Mucosa of descending colon (tissue), 3 donors: ENCODE measurements at regions not wholly inside any gene's neighbourhood (a gene's known extent, or its start where the extent isn't known, plus 50 kb on each side); places are given as distances from the start of the nearest gene placed in this dataset.

Experiments used
- ATAC-seq: fragments of 200-7000 bp; cut with Tn5 transposase; one replicate; pipeline ENCODE4 v1.9.1; 2020; ENCODE audit warnings: mild to moderate bottlenecking, moderate library complexity
- DNase-seq, 3 donors: peaks; one replicate each; pipeline ENCODE4 v3.0.0-alpha.2; 2020
- H3K36me3 ChIP-seq: fragments of 200-600 bp; one replicate; pipeline ENCODE4 v1.8.0; 2021; ENCODE audit warnings: low read depth, mild to moderate bottlenecking
- H3K4me1 ChIP-seq: fragments of 200-600 bp; one replicate; pipeline ENCODE4 v1.8.0; 2021; ENCODE audit warnings: low read depth, mild to moderate bottlenecking
- H3K4me3 ChIP-seq: fragments of 200-600 bp; one replicate; pipeline ENCODE4 v1.8.0; 2021; ENCODE audit warnings: mild to moderate bottlenecking
- H3K9me3 ChIP-seq: fragments of 200-600 bp; one replicate; pipeline ENCODE4 v1.8.0; 2021; ENCODE audit warnings: mild to moderate bottlenecking
- intact Hi-C, 2 donors: fragments of 100-400 bp; cut with DNase I in 1 of 2; cut with micrococcal nuclease in 1 of 2; formaldehyde crosslinking; loops; one replicate each; pipeline versions ENCODE4 v1.11.0 to v1.11.1; 2022; cut with DNase I, micrococcal nuclease
- TF ChIP-seq, protein P1 (sequence below): fragments of 200-600 bp; IDR thresholded peaks from one replicate; pipeline ENCODE4 v1.8.0; 2022; ENCODE audit warnings: antibody characterized with exemption, mild to moderate bottlenecking
- donor health status: DM: no; HTN: no; CAD: no; lungs with moderate emphysema.
- donor health status: DM: no; HTN: no; CAD: no.
- donor health status: DM: no; HTN: yes; CAD: no.

GRCh38 chr7:46566097-46566774 is 645.2 kb upstream of the IGFBP3 start:
- Histone ChIP-seq H3K9me3 (no peaks in the 10 kb centered on the region), H3K36me3 (no peaks in the 10 kb centered on the region), H3K4me1 (peaks cover 19% of the 10 kb centered on the region), H3K4me3 (no peak overlapping the region)
- intact Hi-C loops: no loop called here
- no peak for ATAC-seq
- TF ChIP-seq, protein P1, sequence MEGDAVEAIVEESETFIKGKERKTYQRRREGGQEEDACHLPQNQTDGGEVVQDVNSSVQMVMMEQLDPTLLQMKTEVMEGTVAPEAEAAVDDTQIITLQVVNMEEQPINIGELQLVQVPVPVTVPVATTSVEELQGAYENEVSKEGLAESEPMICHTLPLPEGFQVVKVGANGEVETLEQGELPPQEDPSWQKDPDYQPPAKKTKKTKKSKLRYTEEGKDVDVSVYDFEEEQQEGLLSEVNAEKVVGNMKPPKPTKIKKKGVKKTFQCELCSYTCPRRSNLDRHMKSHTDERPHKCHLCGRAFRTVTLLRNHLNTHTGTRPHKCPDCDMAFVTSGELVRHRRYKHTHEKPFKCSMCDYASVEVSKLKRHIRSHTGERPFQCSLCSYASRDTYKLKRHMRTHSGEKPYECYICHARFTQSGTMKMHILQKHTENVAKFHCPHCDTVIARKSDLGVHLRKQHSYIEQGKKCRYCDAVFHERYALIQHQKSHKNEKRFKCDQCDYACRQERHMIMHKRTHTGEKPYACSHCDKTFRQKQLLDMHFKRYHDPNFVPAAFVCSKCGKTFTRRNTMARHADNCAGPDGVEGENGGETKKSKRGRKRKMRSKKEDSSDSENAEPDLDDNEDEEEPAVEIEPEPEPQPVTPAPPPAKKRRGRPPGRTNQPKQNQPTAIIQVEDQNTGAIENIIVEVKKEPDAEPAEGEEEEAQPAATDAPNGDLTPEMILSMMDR: no peak
- DNase-seq: no peak

DNA sequence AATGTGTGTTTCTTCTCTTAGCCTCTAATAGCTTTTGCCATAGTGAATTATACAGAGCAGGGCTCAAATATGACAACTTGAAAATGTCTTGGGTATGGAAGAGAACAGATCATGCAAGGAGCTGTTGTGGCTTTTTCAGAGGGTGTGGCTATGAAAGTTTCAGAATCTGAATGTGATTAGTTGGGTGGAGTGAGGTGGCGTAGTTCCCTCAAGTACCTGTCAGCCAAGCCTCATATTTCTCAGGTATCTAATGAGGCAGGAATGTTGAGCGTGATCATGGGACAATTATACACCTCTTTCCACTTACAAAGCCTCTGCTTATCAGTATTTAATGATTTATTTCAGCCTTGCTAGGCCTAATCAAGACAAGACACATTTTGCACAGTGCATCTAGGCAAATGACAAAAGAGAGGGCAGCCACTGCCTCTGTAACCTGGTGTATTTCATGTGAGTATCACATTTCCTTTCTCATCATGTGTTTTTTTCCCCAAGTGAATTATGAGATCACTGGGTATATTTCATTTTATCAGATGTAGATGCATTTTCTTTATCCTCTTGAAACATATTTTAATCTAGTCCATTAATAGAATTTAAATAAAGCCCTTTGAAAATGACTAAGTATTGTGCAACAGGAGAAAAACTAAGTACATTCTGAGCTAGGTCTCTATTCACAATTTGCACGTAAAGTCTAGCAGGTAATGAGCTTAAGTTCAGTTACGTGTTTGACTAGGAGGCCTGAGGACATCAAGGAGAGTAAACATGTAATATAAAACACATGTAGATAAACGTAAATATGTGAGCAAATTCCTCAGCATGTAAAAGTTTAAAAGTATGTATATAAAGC is 644.4 kb upstream of the IGFBP3 start:
- no peaks in the 10 kb centered on the region for H3K9me3 ChIP-seq
- peaks cover 19% of the 10 kb centered on the region for H3K4me1 ChIP-seq
- H3K36me3 ChIP-seq: no peaks in the 10 kb centered on the region
- ATAC-seq (peak; percentile 56), DNase-seq (peak in 1 of 3 donors; percentile 24)
- intact Hi-C loops: no loop called here
- no peak overlapping the region for H3K4me3 ChIP-seq
- TF ChIP-seq, protein P1: no peak

DNA sequence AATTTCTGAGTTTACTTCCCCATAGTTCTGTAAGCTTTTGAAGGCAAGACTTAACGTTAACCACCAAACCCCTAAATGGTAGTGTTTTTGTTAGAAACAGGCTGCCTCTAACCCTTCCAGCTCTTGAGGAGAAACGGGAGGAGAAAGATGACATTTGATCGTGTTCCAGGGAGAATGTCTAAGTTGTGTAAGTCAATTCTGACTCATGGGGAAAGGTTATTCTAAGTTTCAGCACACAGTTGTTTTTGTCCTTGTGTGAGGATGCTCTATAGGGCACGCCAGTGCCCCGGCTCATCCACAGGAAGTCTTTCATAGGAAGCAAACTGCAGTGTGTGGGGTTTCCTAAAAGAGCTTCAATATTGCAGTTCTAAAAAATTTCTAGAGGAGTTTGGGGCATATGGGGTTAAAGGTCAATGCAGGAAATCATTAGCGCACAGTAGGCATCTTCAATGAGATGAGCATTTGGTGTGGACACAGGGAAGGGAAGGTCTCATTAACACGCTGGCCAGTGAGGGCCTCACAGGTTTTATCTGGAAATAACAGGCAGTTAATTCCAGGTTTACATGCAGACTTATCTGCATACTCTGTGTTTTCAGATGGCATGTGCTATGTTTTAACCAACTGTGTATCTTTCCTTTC is 638.2 kb upstream of the IGFBP3 start:
- no peaks in the 10 kb centered on the region for H3K36me3 ChIP-seq
- intact Hi-C loops: no loop called here
- DNase-seq (no peak), ATAC-seq (no peak)
- H3K4me1 ChIP-seq: peaks cover 8% of the 10 kb centered on the region
- H3K9me3 ChIP-seq: no peaks in the 10 kb centered on the region
- TF ChIP-seq, protein P1: no peak
- no peak overlapping the region for H3K4me3 ChIP-seq

DNA sequence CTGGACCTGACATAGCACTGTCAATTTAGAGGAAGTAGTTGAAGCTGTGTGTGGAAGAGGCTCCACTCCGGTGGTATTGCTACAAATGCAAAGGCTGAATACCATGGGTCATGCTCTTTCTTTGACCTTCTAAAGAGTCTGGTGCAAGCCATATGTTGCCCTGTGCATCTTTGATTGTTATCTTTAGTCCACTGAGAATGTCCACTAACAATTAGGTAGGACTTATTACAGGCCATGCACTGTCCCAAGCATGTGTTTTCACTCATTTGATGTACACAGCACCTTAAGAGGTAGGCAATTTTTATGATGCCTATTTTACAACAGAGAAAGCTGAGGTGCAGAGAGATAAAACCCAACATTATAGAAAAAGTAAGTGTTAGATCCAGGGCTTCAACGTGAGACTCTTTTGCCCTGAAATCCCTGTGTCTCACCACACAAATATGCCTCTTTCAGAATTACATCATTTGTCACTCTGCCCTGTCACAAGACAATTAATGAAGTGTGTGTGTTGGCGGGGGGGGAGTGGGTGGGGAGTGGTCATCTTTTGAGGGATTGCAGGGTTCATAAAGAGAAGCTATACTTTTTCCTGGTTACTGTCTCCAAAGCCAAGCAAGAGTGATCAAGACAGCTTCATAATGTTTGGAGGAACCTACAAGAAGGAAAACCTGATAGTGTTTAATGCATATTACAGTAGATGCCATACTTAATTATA is 637.6 kb upstream of the IGFBP3 start:
- intact Hi-C loops: no loop called here
- TF ChIP-seq, protein P1: no peak
- H3K4me3 ChIP-seq: no peak overlapping the region
- DNase-seq (no peak), ATAC-seq (no peak)
- H3K36me3 ChIP-seq: no peaks in the 10 kb centered on the region
- H3K9me3 ChIP-seq: no peaks in the 10 kb centered on the region
- H3K4me1 ChIP-seq: peaks cover 8% of the 10 kb centered on the region

DNA sequence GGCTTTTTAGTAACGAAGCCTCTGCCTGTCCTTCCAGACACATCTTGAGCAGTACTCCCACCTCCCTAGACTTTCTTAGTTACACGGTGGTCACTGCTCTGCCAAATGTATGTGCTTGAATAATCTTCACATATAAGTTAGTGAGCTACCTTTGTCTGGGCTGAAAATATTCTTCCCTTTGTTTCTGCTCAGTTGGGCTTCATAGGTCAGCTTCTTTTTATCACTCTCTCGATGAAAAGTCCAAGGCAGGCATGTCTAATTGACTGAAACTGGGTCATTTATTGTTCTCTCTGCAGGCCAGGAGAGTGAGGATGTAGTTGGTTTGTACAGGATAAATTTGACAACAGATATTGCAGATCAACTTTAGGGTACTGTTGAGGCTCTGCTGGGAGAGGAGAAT is 636.7 kb upstream of the IGFBP3 start:
- ATAC-seq: no peak
- TF ChIP-seq, protein P1: no peak
- intact Hi-C loops: no loop called here
- peaks cover 8% of the 10 kb centered on the region for H3K4me1 ChIP-seq
- no peaks in the 10 kb centered on the region for H3K36me3 ChIP-seq
- H3K4me3 ChIP-seq: no peak overlapping the region
- H3K9me3 ChIP-seq: no peaks in the 10 kb centered on the region
- no peak for DNase-seq
